ENCODE measurements at regions not wholly inside any gene's neighbourhood (a gene's known extent, or its start where the extent isn't known, plus 50 kb on each side); places are given as distances from the start of the nearest gene placed in this dataset.

DNA sequence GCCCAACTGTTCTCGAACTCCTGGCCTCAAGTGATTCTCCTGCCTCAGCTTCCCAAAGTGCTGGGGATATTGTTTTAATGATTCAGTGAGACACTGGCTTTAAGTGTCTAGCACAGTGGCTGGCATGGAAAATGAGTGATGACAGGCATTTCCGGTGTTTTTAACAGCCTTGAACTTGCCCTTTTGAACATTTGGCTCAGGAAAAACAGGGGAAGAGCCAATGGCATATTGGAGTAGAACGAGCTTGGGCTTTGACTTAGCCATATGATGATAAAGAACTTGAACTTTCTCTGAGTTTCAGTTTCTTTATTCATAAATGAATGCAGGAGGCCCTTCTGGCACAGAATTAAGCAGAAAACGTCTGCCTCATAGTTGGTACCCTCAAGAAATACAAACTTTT, 145.0 kb upstream of the HS3ST4 start:
- TF ChIP-seq, protein P1, sequence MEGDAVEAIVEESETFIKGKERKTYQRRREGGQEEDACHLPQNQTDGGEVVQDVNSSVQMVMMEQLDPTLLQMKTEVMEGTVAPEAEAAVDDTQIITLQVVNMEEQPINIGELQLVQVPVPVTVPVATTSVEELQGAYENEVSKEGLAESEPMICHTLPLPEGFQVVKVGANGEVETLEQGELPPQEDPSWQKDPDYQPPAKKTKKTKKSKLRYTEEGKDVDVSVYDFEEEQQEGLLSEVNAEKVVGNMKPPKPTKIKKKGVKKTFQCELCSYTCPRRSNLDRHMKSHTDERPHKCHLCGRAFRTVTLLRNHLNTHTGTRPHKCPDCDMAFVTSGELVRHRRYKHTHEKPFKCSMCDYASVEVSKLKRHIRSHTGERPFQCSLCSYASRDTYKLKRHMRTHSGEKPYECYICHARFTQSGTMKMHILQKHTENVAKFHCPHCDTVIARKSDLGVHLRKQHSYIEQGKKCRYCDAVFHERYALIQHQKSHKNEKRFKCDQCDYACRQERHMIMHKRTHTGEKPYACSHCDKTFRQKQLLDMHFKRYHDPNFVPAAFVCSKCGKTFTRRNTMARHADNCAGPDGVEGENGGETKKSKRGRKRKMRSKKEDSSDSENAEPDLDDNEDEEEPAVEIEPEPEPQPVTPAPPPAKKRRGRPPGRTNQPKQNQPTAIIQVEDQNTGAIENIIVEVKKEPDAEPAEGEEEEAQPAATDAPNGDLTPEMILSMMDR (optimal IDR thresholded peaks at IDR 0.05 in 1 of 3, IDR thresholded peaks at IDR 0.05 in 1 of 3, conservative IDR thresholded peaks at IDR 0.05 in 1 of 3; ENCODE audit: extremely low read depth in 1 of 3, insufficient read depth in 2 of 3, low read length in 3 of 3), result no peak
- TF ChIP-seq EZH2 (IDR thresholded peaks at IDR 0.05; ENCODE audit: low read length), result no peak

Measured in keratinocyte (primary cell).